Anterior cingulate cortex (tissue), 58 donors: ENCODE measurements at regions not wholly inside any gene's neighbourhood (a gene's known extent, or its start where the extent isn't known, plus 50 kb on each side); places are given as distances from the start of the nearest gene placed in this dataset.

Experiments used
- DNase-seq, 58 donors: peaks; one replicate each; lab custom pipeline; 2025; lab: John Stamatoyannopoulos, UW

GRCh38 chr14:31943217-31943799, 133.8 kb upstream of the ARHGAP5 start:
- no peak for DNase-seq

GRCh38 chr14:31943861-31944255, 133.2 kb upstream of the ARHGAP5 start:
- DNase-seq, result no peak

GRCh38 chr14:31944256-31945073, 132.6 kb upstream of the ARHGAP5 start:
- DNase-seq, result no peak

GRCh38 chr14:31945074-31945613, 132.0 kb upstream of the ARHGAP5 start:
- no peak for DNase-seq

- no peak for DNase-seq
Observed at GRCh38 chr14:31945701-31946100, 131.4 kb upstream of the ARHGAP5 start.

- no peak for DNase-seq
Observed at GRCh38 chr14:31947076-31947475, 130.0 kb upstream of the ARHGAP5 start.

GRCh38 chr14:31947680-31948595, 129.2 kb upstream of the ARHGAP5 start:
- no peak for DNase-seq

- no peak for DNase-seq
Observed at GRCh38 chr14:31949709-31950108, 127.4 kb upstream of the ARHGAP5 start.

GRCh38 chr14:31950331-31950730, 126.8 kb upstream of the ARHGAP5 start:
- no peak for DNase-seq

GRCh38 chr14:31950764-31951637, 126.1 kb upstream of the ARHGAP5 start:
- no peak for DNase-seq

- DNase-seq, result no peak
Observed at GRCh38 chr14:31951638-31951964, 125.5 kb upstream of the ARHGAP5 start.

GRCh38 chr14:31952573-31952972, 124.5 kb upstream of the ARHGAP5 start:
- no peak for DNase-seq

GRCh38 chr14:31953210-31953609, 123.9 kb upstream of the ARHGAP5 start:
- DNase-seq, result no peak

- no peak for DNase-seq
Observed at GRCh38 chr14:31954991-31955390, 122.1 kb upstream of the ARHGAP5 start.

- DNase-seq, result no peak
Observed at GRCh38 chr14:31955936-31956579, 121.0 kb upstream of the ARHGAP5 start.

- DNase-seq, result no peak
Observed at GRCh38 chr14:31957565-31957964, 119.5 kb upstream of the ARHGAP5 start.

- no peak for DNase-seq
Observed at GRCh38 chr14:31960039-31960438, 117.1 kb upstream of the ARHGAP5 start.

- no peak for DNase-seq
Observed at GRCh38 chr14:31961896-31962295, 115.2 kb upstream of the ARHGAP5 start.

- peak in 44 of 58 donors; percentile 10 to 91 (median 50) for DNase-seq
Observed at GRCh38 chr14:31962920-31963319, 114.2 kb upstream of the ARHGAP5 start.
